K562 (cell line): ENCODE measurements at regions not wholly inside any gene's neighbourhood (a gene's known extent, or its start where the extent isn't known, plus 50 kb on each side); places are given as distances from the start of the nearest gene placed in this dataset.

ENCODE experiments used
- CHD2 ChIP-seq: IDR thresholded peaks from 2 replicates; pipeline ENCODE4 v1.6.1; 2011; ENCODE audit warnings: low read depth, low read length
- MAFK ChIP-seq: IDR thresholded peaks from 2 replicates; pipeline ENCODE4 v1.6.1; 2011; ENCODE audit warnings: low read length, improper control_type of control experiment
- MXI1 ChIP-seq: IDR thresholded peaks from 2 replicates; pipeline ENCODE4 v1.6.1; 2011; ENCODE audit warnings: low read depth, mild to moderate bottlenecking, improper control_type of control experiment, low read length
- SMARCE1 ChIP-seq: fragments of 450-650 bp; IDR thresholded peaks from 2 replicates; pipeline ENCODE4 v1.7.1; 2016; ENCODE audit warnings: mild to moderate bottlenecking
- ZBTB7A ChIP-seq: IDR thresholded peaks from 2 replicates; pipeline ENCODE4 v1.6.1; 2011; ENCODE audit warnings: low read depth, mild to moderate bottlenecking, low read length, moderate library complexity, borderline replicate concordance; ENCODE audit not compliant: control insufficient read depth
- ZNF561 ChIP-seq: fragments of 450-650 bp; formaldehyde crosslinking; conservative IDR thresholded peaks from 2 replicates; pipeline ENCODE4 v1.4.0; 2020; ENCODE audit warnings: mild to moderate bottlenecking, moderate library complexity
- TF ChIP-seq, protein P1 (sequence below), 3 experiments: IDR thresholded peaks in 2 of 3; conservative IDR thresholded peaks in 1 of 3; 2 replicates each; pipeline ENCODE4 v1.5.1; 2011 to 2012; ENCODE audit warnings: low read length in 3 of 3, mild to moderate bottlenecking in 3 of 3, control low read depth in 2 of 3, improper control_type of control experiment in 1 of 3, inconsistent platforms in 1 of 3, low read depth in 1 of 3, mixed read lengths in 1 of 3, moderate library complexity in 1 of 3; ENCODE audit not compliant: insufficient read depth in 2 of 3

DNA sequence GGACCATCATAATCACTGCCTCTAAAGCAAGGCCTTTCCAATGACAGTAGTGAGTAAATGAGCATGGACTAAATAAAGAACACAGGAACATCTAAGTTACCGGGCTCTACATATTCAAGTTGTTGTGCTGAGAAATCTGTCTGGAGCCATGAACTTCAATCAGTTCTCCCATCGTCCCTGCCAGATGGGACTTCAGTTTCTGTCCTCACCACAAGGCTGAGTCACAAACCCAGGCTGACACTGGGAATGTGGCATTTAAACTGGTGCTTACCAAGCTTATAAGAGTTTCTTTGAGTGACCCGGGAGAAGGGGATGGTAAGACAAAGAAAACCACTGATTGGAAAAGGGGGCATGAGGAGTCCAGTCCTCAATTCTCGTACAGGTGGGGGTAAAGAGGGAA, 497.0 kb downstream of the MAFB start:
- TF ChIP-seq, protein P1, sequence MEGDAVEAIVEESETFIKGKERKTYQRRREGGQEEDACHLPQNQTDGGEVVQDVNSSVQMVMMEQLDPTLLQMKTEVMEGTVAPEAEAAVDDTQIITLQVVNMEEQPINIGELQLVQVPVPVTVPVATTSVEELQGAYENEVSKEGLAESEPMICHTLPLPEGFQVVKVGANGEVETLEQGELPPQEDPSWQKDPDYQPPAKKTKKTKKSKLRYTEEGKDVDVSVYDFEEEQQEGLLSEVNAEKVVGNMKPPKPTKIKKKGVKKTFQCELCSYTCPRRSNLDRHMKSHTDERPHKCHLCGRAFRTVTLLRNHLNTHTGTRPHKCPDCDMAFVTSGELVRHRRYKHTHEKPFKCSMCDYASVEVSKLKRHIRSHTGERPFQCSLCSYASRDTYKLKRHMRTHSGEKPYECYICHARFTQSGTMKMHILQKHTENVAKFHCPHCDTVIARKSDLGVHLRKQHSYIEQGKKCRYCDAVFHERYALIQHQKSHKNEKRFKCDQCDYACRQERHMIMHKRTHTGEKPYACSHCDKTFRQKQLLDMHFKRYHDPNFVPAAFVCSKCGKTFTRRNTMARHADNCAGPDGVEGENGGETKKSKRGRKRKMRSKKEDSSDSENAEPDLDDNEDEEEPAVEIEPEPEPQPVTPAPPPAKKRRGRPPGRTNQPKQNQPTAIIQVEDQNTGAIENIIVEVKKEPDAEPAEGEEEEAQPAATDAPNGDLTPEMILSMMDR (IDR thresholded peaks at IDR 0.05 in 2 of 3, conservative IDR thresholded peaks at IDR 0.05 in 1 of 3; ENCODE audit: insufficient read depth in 2 of 3, low read depth in 1 of 3, low read length in 3 of 3) = no peak
- TF ChIP-seq CHD2 (no peak), SMARCE1 (no peak), ZNF561 (CRISPR knock-in tag) (no peak), MAFK (no peak), MXI1 (no peak), ZBTB7A (no peak)
